Upper lobe of left lung (tissue), 4 donors: ENCODE measurements at regions not wholly inside any gene's neighbourhood (a gene's known extent, or its start where the extent isn't known, plus 50 kb on each side); places are given as distances from the start of the nearest gene placed in this dataset.

Source experiments
- EP300 ChIP-seq, 4 donors: sonication (generic); formaldehyde crosslinking; IDR thresholded peaks; one replicate each; pipeline ENCODE4 v1.5.1; 2017; ENCODE audit warnings: antibody characterized with exemption in 4 of 4, control low read depth in 2 of 4
- POLR2A ChIP-seq, 4 donors: fragments of 450-650 bp; IDR thresholded peaks; one replicate each; pipeline ENCODE4 v1.5.1; 2016 to 2017; ENCODE audit warnings: antibody characterized with exemption in 4 of 4, mild to moderate bottlenecking in 2 of 4
- POLR2AphosphoS5 ChIP-seq, 2 donors: sonication (generic); formaldehyde crosslinking; IDR thresholded peaks; one replicate each; pipeline ENCODE4 v1.5.1; 2017; ENCODE audit warnings: antibody characterized with exemption in 2 of 2
- TF ChIP-seq, protein P1 (sequence below), 6 experiments: fragments of 450-650 bp in 4 of 6; fragments of 200-600 bp in 2 of 6; sonication (generic) in 2 of 6; IDR thresholded peaks; one replicate each; pipeline ENCODE4 v1.5.1; 2016 to 2019; ENCODE audit warnings: antibody characterized with exemption in 6 of 6

DNA sequence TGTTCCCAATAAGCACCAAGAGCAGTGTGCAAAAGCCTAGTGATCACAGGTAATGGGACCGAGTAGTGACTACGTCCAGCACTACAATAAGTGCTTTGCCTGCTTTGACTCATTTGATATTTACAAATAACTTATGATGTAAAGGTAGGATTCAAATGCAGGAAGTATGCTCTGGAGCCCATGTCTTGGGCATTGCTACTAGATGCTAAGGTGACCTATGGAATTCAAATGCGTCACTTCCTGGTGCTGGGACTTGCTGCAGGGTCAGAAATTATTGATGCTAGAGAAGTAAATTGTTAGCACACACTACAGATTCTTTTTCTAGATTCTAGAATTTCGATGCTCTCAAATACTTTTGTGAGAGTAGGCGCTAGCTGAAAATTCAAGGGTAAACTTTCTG lies 101.2 kb upstream of the TSC22D2 start:
- TF ChIP-seq, protein P1, sequence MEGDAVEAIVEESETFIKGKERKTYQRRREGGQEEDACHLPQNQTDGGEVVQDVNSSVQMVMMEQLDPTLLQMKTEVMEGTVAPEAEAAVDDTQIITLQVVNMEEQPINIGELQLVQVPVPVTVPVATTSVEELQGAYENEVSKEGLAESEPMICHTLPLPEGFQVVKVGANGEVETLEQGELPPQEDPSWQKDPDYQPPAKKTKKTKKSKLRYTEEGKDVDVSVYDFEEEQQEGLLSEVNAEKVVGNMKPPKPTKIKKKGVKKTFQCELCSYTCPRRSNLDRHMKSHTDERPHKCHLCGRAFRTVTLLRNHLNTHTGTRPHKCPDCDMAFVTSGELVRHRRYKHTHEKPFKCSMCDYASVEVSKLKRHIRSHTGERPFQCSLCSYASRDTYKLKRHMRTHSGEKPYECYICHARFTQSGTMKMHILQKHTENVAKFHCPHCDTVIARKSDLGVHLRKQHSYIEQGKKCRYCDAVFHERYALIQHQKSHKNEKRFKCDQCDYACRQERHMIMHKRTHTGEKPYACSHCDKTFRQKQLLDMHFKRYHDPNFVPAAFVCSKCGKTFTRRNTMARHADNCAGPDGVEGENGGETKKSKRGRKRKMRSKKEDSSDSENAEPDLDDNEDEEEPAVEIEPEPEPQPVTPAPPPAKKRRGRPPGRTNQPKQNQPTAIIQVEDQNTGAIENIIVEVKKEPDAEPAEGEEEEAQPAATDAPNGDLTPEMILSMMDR (IDR thresholded peaks at IDR 0.05): no peak
- no peak for TF ChIP-seq POLR2A (IDR thresholded peaks at IDR 0.05)
- no peak for TF ChIP-seq POLR2AphosphoS5 (IDR thresholded peaks at IDR 0.05)
- TF ChIP-seq EP300 (IDR thresholded peaks at IDR 0.05): no peak
